Left ventricle myocardium inferior (tissue), 1 donor: ENCODE measurements at regions not wholly inside any gene's neighbourhood (a gene's known extent, or its start where the extent isn't known, plus 50 kb on each side); places are given as distances from the start of the nearest gene placed in this dataset.

ENCODE experiments used
- DNase-seq: peaks from one replicate; pipeline ENCODE4 v3.0.0-alpha.2; 2020
- H3K27ac ChIP-seq: fragments of 200-600 bp; replicated peaks from 2 replicates; pipeline ENCODE4 v1.8.0; 2021
- H3K27me3 ChIP-seq: fragments of 200-600 bp; 2 replicates; pipeline ENCODE4 v1.8.0; 2021; ENCODE audit warnings: low read depth
- H3K36me3 ChIP-seq: fragments of 200-600 bp; 2 replicates; pipeline ENCODE4 v1.8.0; 2021
- H3K4me1 ChIP-seq: fragments of 200-600 bp; 2 replicates; pipeline ENCODE4 v1.8.0; 2021
- H3K4me3 ChIP-seq: fragments of 200-600 bp; 2 replicates; pipeline ENCODE4 v1.8.0; 2021; ENCODE audit warnings: mild to moderate bottlenecking, moderate library complexity
- H3K9me3 ChIP-seq: fragments of 200-600 bp; replicated peaks from 2 replicates; pipeline ENCODE4 v1.8.0; 2021
- intact Hi-C: fragments of 100-400 bp; cut with micrococcal nuclease; formaldehyde crosslinking; loops from one replicate; pipeline ENCODE4 v1.11.0; 2022
- TF ChIP-seq, protein P1 (sequence below): fragments of 200-600 bp; IDR thresholded peaks from 2 replicates; pipeline ENCODE4 v1.8.0; 2021; ENCODE audit warnings: antibody characterized with exemption, mild to moderate bottlenecking, borderline replicate concordance
- donor health status: DM: no; HTN: yes; CAD: no; lungs with severe emphysema.

GRCh38 chr6:147756891-147757290 is 248.4 kb downstream of the SAMD5 start:
- no peak overlapping the region for H3K4me3 ChIP-seq
- DNase-seq = no peak
- TF ChIP-seq, protein P1, sequence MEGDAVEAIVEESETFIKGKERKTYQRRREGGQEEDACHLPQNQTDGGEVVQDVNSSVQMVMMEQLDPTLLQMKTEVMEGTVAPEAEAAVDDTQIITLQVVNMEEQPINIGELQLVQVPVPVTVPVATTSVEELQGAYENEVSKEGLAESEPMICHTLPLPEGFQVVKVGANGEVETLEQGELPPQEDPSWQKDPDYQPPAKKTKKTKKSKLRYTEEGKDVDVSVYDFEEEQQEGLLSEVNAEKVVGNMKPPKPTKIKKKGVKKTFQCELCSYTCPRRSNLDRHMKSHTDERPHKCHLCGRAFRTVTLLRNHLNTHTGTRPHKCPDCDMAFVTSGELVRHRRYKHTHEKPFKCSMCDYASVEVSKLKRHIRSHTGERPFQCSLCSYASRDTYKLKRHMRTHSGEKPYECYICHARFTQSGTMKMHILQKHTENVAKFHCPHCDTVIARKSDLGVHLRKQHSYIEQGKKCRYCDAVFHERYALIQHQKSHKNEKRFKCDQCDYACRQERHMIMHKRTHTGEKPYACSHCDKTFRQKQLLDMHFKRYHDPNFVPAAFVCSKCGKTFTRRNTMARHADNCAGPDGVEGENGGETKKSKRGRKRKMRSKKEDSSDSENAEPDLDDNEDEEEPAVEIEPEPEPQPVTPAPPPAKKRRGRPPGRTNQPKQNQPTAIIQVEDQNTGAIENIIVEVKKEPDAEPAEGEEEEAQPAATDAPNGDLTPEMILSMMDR = no peak
- H3K27ac ChIP-seq = no peak overlapping the region
- H3K9me3 ChIP-seq = peaks cover 9% of the 10 kb centered on the region
- H3K27me3 ChIP-seq = no peaks in the 10 kb centered on the region
- intact Hi-C loops = no loop called here
- no peaks in the 10 kb centered on the region for H3K36me3 ChIP-seq
- H3K4me1 ChIP-seq = no peaks in the 10 kb centered on the region

GRCh38 chr6:147757291-147757690 is 248.8 kb downstream of the SAMD5 start:
- Histone ChIP-seq H3K4me1 (no peaks in the 10 kb centered on the region), H3K27me3 (no peaks in the 10 kb centered on the region), H3K36me3 (no peaks in the 10 kb centered on the region), H3K27ac (no peak overlapping the region), H3K4me3 (no peak overlapping the region), H3K9me3 (peaks cover 9% of the 10 kb centered on the region)
- TF ChIP-seq, protein P1 = no peak
- DNase-seq = no peak
- intact Hi-C loops = no loop called here

DNA sequence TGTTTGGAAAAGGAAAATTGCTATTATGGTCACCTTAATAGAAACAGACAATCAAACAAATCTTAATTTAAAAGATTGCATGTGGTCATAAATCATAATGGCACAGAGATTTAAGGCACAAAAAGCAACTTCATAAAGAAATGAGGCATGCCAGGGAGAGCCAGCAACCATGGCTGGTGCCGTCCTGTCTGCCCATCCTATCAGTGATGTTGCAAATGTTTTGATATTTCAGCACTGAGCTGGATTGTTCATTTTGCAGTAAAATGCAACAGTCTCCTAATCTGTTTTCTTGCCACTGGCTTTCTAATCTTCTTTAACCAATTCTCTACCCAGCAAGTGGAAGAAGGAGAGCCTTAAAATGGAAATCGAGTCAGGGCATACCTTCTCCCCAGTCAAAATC is 249.8 kb downstream of the SAMD5 start:
- Histone ChIP-seq H3K4me3 (no peak overlapping the region), H3K36me3 (no peaks in the 10 kb centered on the region), H3K27ac (no peak overlapping the region), H3K27me3 (no peaks in the 10 kb centered on the region), H3K4me1 (no peaks in the 10 kb centered on the region), H3K9me3 (peaks cover 9% of the 10 kb centered on the region)
- TF ChIP-seq, protein P1 = no peak
- intact Hi-C loops = no loop called here
- no peak for DNase-seq

DNA sequence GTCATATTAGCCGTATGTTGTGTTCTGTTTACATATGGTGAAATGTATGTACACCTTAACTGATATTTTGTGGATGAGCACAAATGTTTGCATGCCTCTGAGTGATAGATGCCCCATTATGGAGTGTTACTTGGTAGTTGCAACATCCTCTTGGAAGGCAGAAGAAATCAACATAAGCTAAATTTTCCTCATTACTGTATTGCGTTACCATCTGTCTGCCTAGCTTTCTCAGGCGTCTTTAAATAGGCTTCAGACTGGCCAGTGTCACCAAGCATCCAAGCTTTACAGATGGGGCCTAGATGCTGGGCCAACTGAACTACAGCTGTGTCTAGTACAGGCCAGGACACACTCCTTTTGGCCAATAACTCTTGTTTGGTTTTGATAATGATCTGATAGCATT is 250.6 kb downstream of the SAMD5 start:
- H3K27ac ChIP-seq = no peak overlapping the region
- intact Hi-C loops = no loop called here
- TF ChIP-seq, protein P1 = no peak
- no peak overlapping the region for H3K4me3 ChIP-seq
- DNase-seq = no peak
- peaks cover 9% of the 10 kb centered on the region for H3K9me3 ChIP-seq
- no peaks in the 10 kb centered on the region for H3K27me3 ChIP-seq
- H3K4me1 ChIP-seq = no peaks in the 10 kb centered on the region
- no peaks in the 10 kb centered on the region for H3K36me3 ChIP-seq

- peaks cover 7% of the 10 kb centered on the region for H3K9me3 ChIP-seq
- no peak for DNase-seq
- no peak overlapping the region for H3K4me3 ChIP-seq
- H3K27ac ChIP-seq = no peak overlapping the region
- no peaks in the 10 kb centered on the region for H3K27me3 ChIP-seq
- no peaks in the 10 kb centered on the region for H3K4me1 ChIP-seq
- intact Hi-C loops = no loop called here
- TF ChIP-seq, protein P1 = no peak
- H3K36me3 ChIP-seq = no peaks in the 10 kb centered on the region
These were observed 251.0 kb downstream of the SAMD5 start for GRCh38 chr6:147759536-147759935.

DNA sequence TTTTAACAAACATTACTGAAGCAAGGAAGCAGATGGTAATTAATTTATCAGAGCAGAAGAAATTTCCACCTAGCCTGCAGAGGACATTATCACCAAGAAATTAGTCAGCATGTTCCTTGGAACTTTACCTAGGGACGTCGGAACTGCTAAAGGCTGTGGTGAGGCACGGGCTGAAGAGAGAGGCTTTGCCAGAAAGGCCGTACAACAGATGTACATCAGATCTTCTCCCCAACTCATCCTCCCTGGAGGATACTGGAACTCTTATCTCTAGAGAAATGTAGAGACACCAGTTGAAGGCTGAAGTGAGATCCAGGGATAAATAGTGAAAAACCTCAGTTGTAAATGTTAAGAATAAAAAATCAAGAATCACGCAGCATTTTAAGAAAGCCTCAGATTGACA is 257.1 kb downstream of the SAMD5 start:
- DNase-seq = no peak
- no peak overlapping the region for H3K4me3 ChIP-seq
- intact Hi-C loops = no loop called here
- no peaks in the 10 kb centered on the region for H3K4me1 ChIP-seq
- H3K27me3 ChIP-seq = no peaks in the 10 kb centered on the region
- H3K9me3 ChIP-seq = no peaks in the 10 kb centered on the region
- no peaks in the 10 kb centered on the region for H3K36me3 ChIP-seq
- TF ChIP-seq, protein P1 = no peak
- no peak overlapping the region for H3K27ac ChIP-seq
